PC-9 (cell line): ENCODE measurements at regions not wholly inside any gene's neighbourhood (a gene's known extent, or its start where the extent isn't known, plus 50 kb on each side); places are given as distances from the start of the nearest gene placed in this dataset.

Source experiments
- BruUV-seq: library from RNA; stranded (reverse); fragments of 400-500 nt; replicated peaks from 2 replicates; lab custom pipeline; 2021; lab: Mats Ljungman, UMichigan
- CTCF ChIA-PET: fragments of 300-600 bp; sonication (Branson Sonifier 250); formaldehyde crosslinking; loops from one replicate; lab custom pipeline; 2022; ENCODE audit warnings: antibody characterized with exemption; lab: Charles Lee
- POLR2A ChIA-PET: fragments of 300-600 bp; sonication (Branson Sonifier 250); formaldehyde crosslinking; loops from one replicate; lab custom pipeline; 2022; ENCODE audit warnings: antibody characterized with exemption; ENCODE audit not compliant: unreplicated experiment; lab: Charles Lee
- DNase-seq, 2 experiments: peaks; one replicate each; pipeline versions ENCODE4 v3.0.0 to v3.0.0-alpha.2; 2015 to 2022; ENCODE audit warnings: mixed read lengths in 1 of 2
- H2AFZ ChIP-seq: fragments of 200-600 bp; sonication (generic); 2 replicates; pipeline ENCODE4 v1.8.1; 2017; ENCODE audit warnings: antibody characterized with exemption
- H3F3A ChIP-seq: fragments of 200-600 bp; sonication (generic); 2 replicates; pipeline ENCODE4 v1.8.1; 2017; ENCODE audit warnings: antibody characterized with exemption, mild to moderate bottlenecking, low read depth; ENCODE audit not compliant: insufficient read depth
- H3K27ac ChIP-seq: fragments of 200-600 bp; sonication (generic); 2 replicates; pipeline ENCODE4 v1.6.1; 2016; ENCODE audit warnings: mixed run types
- H3K27me3 ChIP-seq: fragments of 200-600 bp; sonication (generic); 2 replicates; pipeline ENCODE4 v1.6.1; 2016; ENCODE audit warnings: low read depth, mixed run types; ENCODE audit not compliant: insufficient read depth
- H3K36me3 ChIP-seq: fragments of 200-600 bp; sonication (generic); 2 replicates; pipeline ENCODE4 v1.6.1; 2016; ENCODE audit warnings: low read depth, mixed run types
- H3K4me1 ChIP-seq: fragments of 200-600 bp; sonication (generic); replicated peaks from 2 replicates; pipeline ENCODE4 v1.6.1; 2016; ENCODE audit warnings: mixed run types; ENCODE audit not compliant: insufficient read depth
- H3K4me2 ChIP-seq: fragments of 200-600 bp; sonication (generic); 2 replicates; pipeline ENCODE4 v1.6.1; 2017; ENCODE audit warnings: mixed run types
- H3K4me3 ChIP-seq: fragments of 200-600 bp; sonication (generic); 2 replicates; pipeline ENCODE4 v1.6.1; 2016; ENCODE audit warnings: mixed run types
- H3K79me2 ChIP-seq: fragments of 200-600 bp; sonication (generic); 2 replicates; pipeline ENCODE4 v1.6.1; 2017; ENCODE audit warnings: low read depth, mixed run types
- H3K9me2 ChIP-seq: fragments of 200-600 bp; sonication (generic); 2 replicates; pipeline ENCODE4 v1.8.1; 2017; ENCODE audit warnings: mild to moderate bottlenecking; ENCODE audit not compliant: insufficient read depth
- H3K9me3 ChIP-seq: fragments of 200-600 bp; sonication (generic); 2 replicates; pipeline ENCODE4 v1.8.1; 2016; ENCODE audit warnings: low read depth; ENCODE audit not compliant: insufficient read depth
- H4K20me1 ChIP-seq: fragments of 200-600 bp; sonication (generic); 2 replicates; pipeline ENCODE4 v1.8.1; 2017; ENCODE audit not compliant: insufficient read depth
- EZH2 ChIP-seq: fragments of 200-600 bp; sonication (generic); IDR thresholded peaks from 2 replicates; pipeline ENCODE4 v1.8.0; 2017; ENCODE audit warnings: antibody characterized with exemption, low read depth
- intact Hi-C: fragments of 100-400 bp; cut with micrococcal nuclease; formaldehyde crosslinking; loops from one replicate; pipeline ENCODE4 v1.10.0; 2022; ENCODE audit not compliant: unreplicated experiment
- TF ChIP-seq, protein P1 (sequence below): fragments of 200-600 bp; sonication (generic); conservative IDR thresholded peaks from 2 replicates; pipeline ENCODE4 v1.6.1; 2017; ENCODE audit warnings: mixed run types, antibody characterized with exemption, mild to moderate bottlenecking, moderate library complexity

- no peaks in the 10 kb centered on the region for H4K20me1 ChIP-seq
- H3K79me2 ChIP-seq, result no peaks in the 10 kb centered on the region
- ChIA-PET POLR2A (no interaction called here), CTCF (no interaction called here)
- intact Hi-C loops, result no loop called here
- H3K4me2 ChIP-seq, result no peak overlapping the region
- H3K4me3 ChIP-seq, result no peak overlapping the region
- no peaks in the 10 kb centered on the region for H3K36me3 ChIP-seq
- no peak for DNase-seq
- peaks cover 51% of the 10 kb centered on the region for H3K27me3 ChIP-seq
- H3K27ac ChIP-seq, result no peak overlapping the region
- no peaks in the 10 kb centered on the region for H3K9me3 ChIP-seq
- H3F3A ChIP-seq, result no peaks in the 10 kb centered on the region
- no TSS peak for BruUV-seq
- TF ChIP-seq EZH2, result no peak
- TF ChIP-seq, protein P1, sequence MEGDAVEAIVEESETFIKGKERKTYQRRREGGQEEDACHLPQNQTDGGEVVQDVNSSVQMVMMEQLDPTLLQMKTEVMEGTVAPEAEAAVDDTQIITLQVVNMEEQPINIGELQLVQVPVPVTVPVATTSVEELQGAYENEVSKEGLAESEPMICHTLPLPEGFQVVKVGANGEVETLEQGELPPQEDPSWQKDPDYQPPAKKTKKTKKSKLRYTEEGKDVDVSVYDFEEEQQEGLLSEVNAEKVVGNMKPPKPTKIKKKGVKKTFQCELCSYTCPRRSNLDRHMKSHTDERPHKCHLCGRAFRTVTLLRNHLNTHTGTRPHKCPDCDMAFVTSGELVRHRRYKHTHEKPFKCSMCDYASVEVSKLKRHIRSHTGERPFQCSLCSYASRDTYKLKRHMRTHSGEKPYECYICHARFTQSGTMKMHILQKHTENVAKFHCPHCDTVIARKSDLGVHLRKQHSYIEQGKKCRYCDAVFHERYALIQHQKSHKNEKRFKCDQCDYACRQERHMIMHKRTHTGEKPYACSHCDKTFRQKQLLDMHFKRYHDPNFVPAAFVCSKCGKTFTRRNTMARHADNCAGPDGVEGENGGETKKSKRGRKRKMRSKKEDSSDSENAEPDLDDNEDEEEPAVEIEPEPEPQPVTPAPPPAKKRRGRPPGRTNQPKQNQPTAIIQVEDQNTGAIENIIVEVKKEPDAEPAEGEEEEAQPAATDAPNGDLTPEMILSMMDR, result no peak
- H3K9me2 ChIP-seq, result no peaks in the 10 kb centered on the region
- no peak overlapping the region for H2AFZ ChIP-seq
- no peaks in the 10 kb centered on the region for H3K4me1 ChIP-seq
Measured at GRCh38 chr1:4975856-4976255, 321.4 kb downstream of the AJAP1 start.

DNA sequence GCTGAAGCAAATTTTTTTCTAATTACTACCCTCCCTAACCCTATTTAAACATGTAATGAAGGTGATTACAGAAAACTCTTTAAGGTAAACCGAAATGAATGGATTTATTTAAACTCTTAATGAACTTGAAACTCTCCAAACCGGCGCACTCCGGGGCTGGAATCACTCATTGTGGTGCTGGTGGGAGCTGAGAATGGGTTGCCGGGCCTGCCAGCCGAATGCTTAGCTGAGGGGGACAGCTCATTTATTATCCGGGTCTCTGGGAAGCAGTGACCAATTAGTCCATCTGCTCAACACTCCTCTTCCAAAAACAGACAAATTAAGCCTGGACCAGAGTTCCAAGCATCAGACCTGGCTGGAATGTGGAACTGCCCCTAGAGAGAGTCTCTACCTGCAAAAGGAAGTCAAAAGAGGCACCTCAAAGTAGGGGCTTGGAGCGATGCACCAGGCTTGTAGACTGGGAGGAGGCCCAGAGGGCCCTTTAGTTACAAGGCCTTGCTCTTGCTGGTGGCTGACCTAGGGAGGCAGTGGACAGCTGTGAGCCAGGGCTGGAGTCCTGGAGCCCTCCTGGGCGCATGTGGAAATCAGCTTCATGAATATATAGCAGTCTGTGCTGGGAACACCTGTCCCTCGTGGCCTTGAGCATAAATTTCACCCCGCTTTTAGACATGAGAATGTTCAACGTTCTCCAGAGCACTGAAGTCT, 320.7 kb downstream of the AJAP1 start:
- H3K9me2 ChIP-seq, result no peaks in the 10 kb centered on the region
- BruUV-seq, result no TSS peak
- no peak overlapping the region for H3K27ac ChIP-seq
- TF ChIP-seq, protein P1, result no peak
- TF ChIP-seq EZH2, result no peak
- H4K20me1 ChIP-seq, result no peaks in the 10 kb centered on the region
- CTCF ChIA-PET, result interaction anchor here (0.5 kb wide), 1 partner anchor 840 kb away, joined by 4 read pairs; no protein-coding TSS in a partner anchor
- no peak overlapping the region for H2AFZ ChIP-seq
- no peak overlapping the region for H3K4me2 ChIP-seq
- H3K36me3 ChIP-seq, result no peaks in the 10 kb centered on the region
- peaks cover 51% of the 10 kb centered on the region for H3K27me3 ChIP-seq
- H3K4me3 ChIP-seq, result no peak overlapping the region
- POLR2A ChIA-PET, result no interaction called here
- no peaks in the 10 kb centered on the region for H3K79me2 ChIP-seq
- no peaks in the 10 kb centered on the region for H3F3A ChIP-seq
- no peaks in the 10 kb centered on the region for H3K4me1 ChIP-seq
- H3K9me3 ChIP-seq, result no peaks in the 10 kb centered on the region
- DNase-seq, result no peak
- intact Hi-C loops, result no loop called here

- H3K27me3 ChIP-seq, result peaks cover 51% of the 10 kb centered on the region
- H3K79me2 ChIP-seq, result no peaks in the 10 kb centered on the region
- BruUV-seq, result no TSS peak
- H4K20me1 ChIP-seq, result no peaks in the 10 kb centered on the region
- H3K27ac ChIP-seq, result no peak overlapping the region
- no peaks in the 10 kb centered on the region for H3F3A ChIP-seq
- no peak for DNase-seq
- no peak overlapping the region for H3K4me3 ChIP-seq
- ChIA-PET CTCF (no interaction called here), POLR2A (no interaction called here)
- H3K9me2 ChIP-seq, result no peaks in the 10 kb centered on the region
- intact Hi-C loops, result no loop called here
- no peaks in the 10 kb centered on the region for H3K4me1 ChIP-seq
- no peaks in the 10 kb centered on the region for H3K9me3 ChIP-seq
- H3K4me2 ChIP-seq, result no peak overlapping the region
- TF ChIP-seq, protein P1, result no peak
- no peak for TF ChIP-seq EZH2
- no peaks in the 10 kb centered on the region for H3K36me3 ChIP-seq
- H2AFZ ChIP-seq, result no peak overlapping the region
Measured at GRCh38 chr1:4973341-4973740, 318.9 kb downstream of the AJAP1 start.
